K562 (cell line): ENCODE measurements at regions not wholly inside any gene's neighbourhood (a gene's known extent, or its start where the extent isn't known, plus 50 kb on each side); places are given as distances from the start of the nearest gene placed in this dataset.

Source experiments
- ATAC-seq: fragments of 200-7000 bp; cut with Tn5 transposase; 3 replicates; pipeline ENCODE4 v1.9.1; 2020; ENCODE audit warnings: moderate library complexity
- BruUV-seq: library from RNA; stranded (reverse); fragments of 400-500 nt; replicated peaks from 2 replicates; lab custom pipeline; 2021; lab: Mats Ljungman, UMichigan
- CTCF ChIA-PET: fragments of 300-600 bp; formaldehyde crosslinking; extraction: SDS; loops from one replicate; lab custom pipeline; 2021; ENCODE audit warnings: low intra/inter-chr PET ratio; lab: Yijun Ruan, JAX
- POLR2A ChIA-PET: fragments of 300-600, 350-650 bp; sonication (Branson Sonifier 250); formaldehyde crosslinking; extraction: SDS; loops from one replicate; lab custom pipeline; 2021; ENCODE audit warnings: antibody characterized with exemption, inconsistent platforms; lab: Yijun Ruan, JAX
- DNase-seq, 4 experiments: peaks; one replicate each; pipeline versions ENCODE4 v3.0.0 to v3.0.0-alpha.2; 2011 to 2018; ENCODE audit warnings: low spot score in 3 of 4, mixed read lengths in 3 of 4; ENCODE audit errors: extremely low read depth in 1 of 4
- FAIRE-seq: peaks from 2 replicates; lab custom pipeline; 2011; peaks lifted over from hg19 to GRCh38; lab: Jason Lieb, UNC
- H2AFZ ChIP-seq: 2 replicates; pipeline ENCODE4 v1.6.0; 2011; ENCODE audit warnings: low read depth, low read length, control low read depth, inconsistent platforms
- H3K27ac ChIP-seq: fragments of 200-600 bp; 3 replicates; pipeline ENCODE4 v1.8.0; 2011; ENCODE audit warnings: low read depth, mild to moderate bottlenecking, control low read depth, inconsistent platforms, low read length, moderate library complexity, mixed read lengths; ENCODE audit errors: extremely low read depth
- H3K27me3 ChIP-seq, 2 experiments: fragments of 300-600 bp in 1 of 2; 2 replicates in 1 of 2; 3 replicates in 1 of 2; pipeline versions ENCODE4 v1.6.0 to v1.8.0; 2011; ENCODE audit warnings: inconsistent platforms in 2 of 2, low read length in 2 of 2, mild to moderate bottlenecking in 1 of 2, mixed read lengths in 1 of 2, moderate library complexity in 1 of 2; ENCODE audit not compliant: control insufficient read depth in 2 of 2, insufficient read depth in 2 of 2
- H3K36me3 ChIP-seq: fragments of 300-600 bp; 3 replicates; pipeline ENCODE4 v1.8.0; 2011; ENCODE audit warnings: mild to moderate bottlenecking, low read length, inconsistent platforms; ENCODE audit not compliant: control insufficient read depth, insufficient read depth
- H3K4me1 ChIP-seq, 2 experiments: fragments of 200-600 bp in 1 of 2; replicated peaks in 1 of 2; 2 replicates in 1 of 2; 3 replicates in 1 of 2; pipeline versions ENCODE4 v1.5.1 to v1.8.0; 2011; ENCODE audit warnings: inconsistent platforms in 2 of 2, low read length in 2 of 2, mild to moderate bottlenecking in 1 of 2, mixed read lengths in 1 of 2, moderate library complexity in 1 of 2; ENCODE audit not compliant: control insufficient read depth in 2 of 2, insufficient read depth in 2 of 2
- H3K4me2 ChIP-seq: 2 replicates; pipeline ENCODE4 v1.6.1; 2011; ENCODE audit warnings: low read length, control low read depth, inconsistent platforms, mixed read lengths; ENCODE audit not compliant: insufficient read depth
- H3K4me3 ChIP-seq: fragments of 200-600 bp; sonication (generic), shearing (Covaris generic); 2 replicates; pipeline ENCODE4 v1.5.1; 2016; ENCODE audit warnings: control low read depth, inconsistent platforms
- H3K79me2 ChIP-seq: fragments of 200-600 bp; 3 replicates; pipeline ENCODE4 v1.8.0; 2011; ENCODE audit warnings: low read length, inconsistent platforms; ENCODE audit not compliant: control insufficient read depth, insufficient read depth
- H3K9ac ChIP-seq, 2 experiments: 2 replicates each; pipeline versions ENCODE4 v1.6.0 to v1.6.1; 2011; ENCODE audit warnings: low read depth in 2 of 2, low read length in 2 of 2, control low read depth in 1 of 2, inconsistent platforms in 1 of 2, mild to moderate bottlenecking in 1 of 2, mixed read lengths in 1 of 2; ENCODE audit not compliant: insufficient read depth in 1 of 2
- H3K9me1 ChIP-seq: one replicate; pipeline ENCODE4 v1.6.0; 2011; ENCODE audit warnings: inconsistent platforms, mild to moderate bottlenecking, low read length, moderate library complexity; ENCODE audit not compliant: control insufficient read depth, insufficient read depth
- H3K9me3 ChIP-seq: replicated peaks from 2 replicates; pipeline ENCODE4 v1.5.1; 2011; ENCODE audit warnings: low read depth, low read length, inconsistent platforms; ENCODE audit not compliant: control insufficient read depth, insufficient read depth
- H4K20me1 ChIP-seq: replicated peaks from 2 replicates; pipeline ENCODE4 v1.6.1; 2011; ENCODE audit warnings: low read length, inconsistent platforms, mixed read lengths; ENCODE audit not compliant: control insufficient read depth, insufficient read depth
- BACH1 ChIP-seq: fragments of 200-800 bp; sonication (Bioruptor generic); IDR thresholded peaks from 2 replicates; pipeline ENCODE4 v1.6.1; 2016; ENCODE audit warnings: missing genetic modification characterization, missing compliant biosample characterization
- GABPB2 ChIP-seq: fragments of 250-450 bp; sonication (Bioruptor Pico); conservative IDR thresholded peaks from 2 replicates; pipeline ENCODE4 v1.5.1; 2021; ENCODE audit warnings: mild to moderate bottlenecking
- MEF2A ChIP-seq: IDR thresholded peaks from 2 replicates; pipeline ENCODE4 v1.6.1; 2011; ENCODE audit warnings: low read depth, mild to moderate bottlenecking, low read length, moderate library complexity; ENCODE audit not compliant: control insufficient read depth
- NFATC3 ChIP-seq: fragments of 450-650 bp; IDR thresholded peaks from 2 replicates; pipeline ENCODE4 v1.6.1; 2017; ENCODE audit warnings: mild to moderate bottlenecking
- RBM15 ChIP-seq: fragments of 200-400 bp; formaldehyde crosslinking; IDR thresholded peaks from 2 replicates; pipeline ENCODE4 v1.6.1; 2018; ENCODE audit warnings: mild to moderate bottlenecking, low read length, moderate library complexity; ENCODE audit not compliant: insufficient read depth
- TEAD2 ChIP-seq: fragments of 450-650 bp; IDR thresholded peaks from 2 replicates; pipeline ENCODE4 v1.6.1; 2016; ENCODE audit warnings: missing genetic modification characterization, control low read depth, missing compliant biosample characterization
- ZNF586 ChIP-seq: fragments of 450-650 bp; formaldehyde crosslinking; conservative IDR thresholded peaks from 2 replicates; pipeline ENCODE4 v1.4.0; 2020; ENCODE audit warnings: mild to moderate bottlenecking, moderate library complexity
- WGBS: fragments of 100-300 bp; shearing (Covaris generic); methylation state at CpG from one replicate; pipeline ENCODE4 v1.1.6; 2016; ENCODE audit warnings: low coverage, mixed read lengths; ENCODE audit not compliant: insufficient coverage; ENCODE audit errors: missing lambda C conversion rate; 5-methylcytosine and 5-hydroxymethylcytosine counted together
- in situ Hi-C: fragments of 300-500 bp; cut with MboI; formaldehyde crosslinking; loops from 4 replicates; pipeline ENCODE4 v1.15.0; 2018; ENCODE audit warnings: inconsistent platforms, mixed read lengths
- intact Hi-C: fragments of 100-400 bp; cut with micrococcal nuclease; formaldehyde crosslinking; loops from 2 replicates; pipeline ENCODE4 v1.14.2; 2022
- TF ChIP-seq, protein P1 (sequence below): fragments of 250-450 bp; sonication (Bioruptor Pico); IDR thresholded peaks from 2 replicates; pipeline ENCODE4 v1.5.0; 2021; ENCODE audit warnings: mild to moderate bottlenecking, borderline replicate concordance
- TF ChIP-seq, protein P2 (sequence below): fragments of 200-400 bp; formaldehyde crosslinking; IDR thresholded peaks from 2 replicates; pipeline ENCODE4 v1.6.1; 2017; ENCODE audit warnings: mild to moderate bottlenecking, low read depth, low read length, moderate library complexity

- H3K9me1 ChIP-seq, result no peaks in the 10 kb centered on the region
- ATAC-seq, result no peak
Measured at GRCh38 chr18:73983496-73983895, 164.1 kb downstream of the FBXO15 start.

GRCh38 chr18:73981796-73982195, 165.8 kb downstream of the FBXO15 start:
- Histone ChIP-seq H3K9me1 (no peaks in the 10 kb centered on the region), H3K27ac (no peak overlapping the region), H3K36me3 (no peaks in the 10 kb centered on the region), H4K20me1 (no peaks in the 10 kb centered on the region), H3K79me2 (no peaks in the 10 kb centered on the region), H3K4me2 (no peak overlapping the region)
- no TSS peak for BruUV-seq
- DNase-seq (no peak), FAIRE-seq (no peak)
- in situ Hi-C loops, result no loop called here
- WGBS, result 0% methylated on average over 2 of the region's 4 CpGs
- TF ChIP-seq MEF2A (no peak), BACH1 (tag) (no peak), NFATC3 (no peak), RBM15 (no peak), GABPB2 (CRISPR knock-in tag) (no peak), TEAD2 (tag) (no peak)
- TF ChIP-seq, protein P1, sequence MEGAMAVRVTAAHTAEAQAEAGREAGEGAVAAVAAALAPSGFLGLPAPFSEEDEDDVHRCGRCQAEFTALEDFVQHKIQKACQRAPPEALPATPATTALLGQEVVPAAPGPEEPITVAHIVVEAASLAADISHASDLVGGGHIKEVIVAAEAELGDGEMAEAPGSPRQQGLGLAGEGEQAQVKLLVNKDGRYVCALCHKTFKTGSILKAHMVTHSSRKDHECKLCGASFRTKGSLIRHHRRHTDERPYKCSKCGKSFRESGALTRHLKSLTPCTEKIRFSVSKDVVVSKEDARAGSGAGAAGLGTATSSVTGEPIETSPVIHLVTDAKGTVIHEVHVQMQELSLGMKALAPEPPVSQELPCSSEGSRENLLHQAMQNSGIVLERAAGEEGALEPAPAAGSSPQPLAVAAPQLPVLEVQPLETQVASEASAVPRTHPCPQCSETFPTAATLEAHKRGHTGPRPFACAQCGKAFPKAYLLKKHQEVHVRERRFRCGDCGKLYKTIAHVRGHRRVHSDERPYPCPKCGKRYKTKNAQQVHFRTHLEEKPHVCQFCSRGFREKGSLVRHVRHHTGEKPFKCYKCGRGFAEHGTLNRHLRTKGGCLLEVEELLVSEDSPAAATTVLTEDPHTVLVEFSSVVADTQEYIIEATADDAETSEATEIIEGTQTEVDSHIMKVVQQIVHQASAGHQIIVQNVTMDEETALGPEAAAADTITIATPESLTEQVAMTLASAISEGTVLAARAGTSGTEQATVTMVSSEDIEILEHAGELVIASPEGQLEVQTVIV (CRISPR knock-in tag), result no peak
- TF ChIP-seq, protein P2, sequence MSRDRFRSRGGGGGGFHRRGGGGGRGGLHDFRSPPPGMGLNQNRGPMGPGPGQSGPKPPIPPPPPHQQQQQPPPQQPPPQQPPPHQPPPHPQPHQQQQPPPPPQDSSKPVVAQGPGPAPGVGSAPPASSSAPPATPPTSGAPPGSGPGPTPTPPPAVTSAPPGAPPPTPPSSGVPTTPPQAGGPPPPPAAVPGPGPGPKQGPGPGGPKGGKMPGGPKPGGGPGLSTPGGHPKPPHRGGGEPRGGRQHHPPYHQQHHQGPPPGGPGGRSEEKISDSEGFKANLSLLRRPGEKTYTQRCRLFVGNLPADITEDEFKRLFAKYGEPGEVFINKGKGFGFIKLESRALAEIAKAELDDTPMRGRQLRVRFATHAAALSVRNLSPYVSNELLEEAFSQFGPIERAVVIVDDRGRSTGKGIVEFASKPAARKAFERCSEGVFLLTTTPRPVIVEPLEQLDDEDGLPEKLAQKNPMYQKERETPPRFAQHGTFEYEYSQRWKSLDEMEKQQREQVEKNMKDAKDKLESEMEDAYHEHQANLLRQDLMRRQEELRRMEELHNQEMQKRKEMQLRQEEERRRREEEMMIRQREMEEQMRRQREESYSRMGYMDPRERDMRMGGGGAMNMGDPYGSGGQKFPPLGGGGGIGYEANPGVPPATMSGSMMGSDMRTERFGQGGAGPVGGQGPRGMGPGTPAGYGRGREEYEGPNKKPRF, result no peak
- TF ChIP-seq, all 486 proteins: peak for 0
- H2AFZ ChIP-seq, result no peak overlapping the region
- CTCF ChIA-PET, result no interaction called here
- no peak overlapping the region for H3K4me3 ChIP-seq
- H3K4me1 ChIP-seq, result no peaks in the 10 kb centered on the region
- H3K27me3 ChIP-seq, result no peaks in the 10 kb centered on the region
- POLR2A ChIA-PET, result no interaction called here
- ATAC-seq, result no peak
- intact Hi-C loops, result no loop called here
- H3K9me3 ChIP-seq, result no peaks in the 10 kb centered on the region
- H3K9ac ChIP-seq, result no peak overlapping the region

More at GRCh38 chr18:73983496-73983895, 164.1 kb downstream of the FBXO15 start:
- Histone ChIP-seq H3K4me1 (no peaks in the 10 kb centered on the region), H2AFZ (no peak overlapping the region), H3K4me3 (no peak overlapping the region), H3K9ac (no peak overlapping the region), H3K79me2 (no peaks in the 10 kb centered on the region), H4K20me1 (no peaks in the 10 kb centered on the region), H3K4me2 (no peak overlapping the region), H3K27ac (no peak overlapping the region), H3K36me3 (no peaks in the 10 kb centered on the region), H3K9me3 (no peaks in the 10 kb centered on the region), H3K27me3 (no peaks in the 10 kb centered on the region)
- CTCF ChIA-PET, result interaction anchor here (0.7 kb wide), 1 partner anchor 1278 kb away, joined by 5 read pairs; no protein-coding TSS in a partner anchor
- in situ Hi-C loops, result no loop called here
- FAIRE-seq (no peak), DNase-seq (no peak)
- no TSS peak for BruUV-seq
- WGBS, result 0% methylated on average over 5 of the region's 5 CpGs
- POLR2A ChIA-PET, result no interaction called here
- intact Hi-C loops, result no loop called here
- no peak for TF ChIP-seq ZNF586
